ENCODE measurements at regions not wholly inside any gene's neighbourhood (a gene's known extent, or its start where the extent isn't known, plus 50 kb on each side); places are given as distances from the start of the nearest gene placed in this dataset.

- DNase-seq (ENCODE audit: low read depth in 4 of 4, low spot score in 1 of 4): no peak
Observed at GRCh38 chr14:98741523-98741922, 530.5 kb downstream of the BCL11B start.

DNA sequence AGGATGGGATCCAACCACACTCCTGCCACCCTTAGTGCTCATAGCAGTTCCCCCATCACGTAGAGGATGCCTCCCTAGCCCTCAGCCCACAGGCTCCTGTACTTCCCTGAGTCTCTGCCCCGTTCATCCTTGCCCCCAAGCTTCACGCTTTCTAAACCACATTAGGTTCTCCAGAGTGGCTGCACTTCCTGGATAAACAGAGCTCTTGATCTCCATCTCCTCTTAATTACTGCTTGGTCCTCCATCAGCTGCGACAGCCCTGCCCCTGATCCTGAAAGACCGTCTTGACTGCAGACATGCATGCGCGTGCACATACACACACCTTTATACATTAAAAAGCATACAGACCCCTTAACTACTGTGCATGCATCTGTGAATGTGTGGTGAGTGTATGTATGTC lies 530.0 kb downstream of the BCL11B start:
- no peak for DNase-seq (ENCODE audit: low read depth in 4 of 4, low spot score in 1 of 4)

GRCh38 chr14:98743536-98743935 lies 528.5 kb downstream of the BCL11B start:
- no peak for DNase-seq (ENCODE audit: low read depth in 4 of 4, low spot score in 1 of 4)

DNA sequence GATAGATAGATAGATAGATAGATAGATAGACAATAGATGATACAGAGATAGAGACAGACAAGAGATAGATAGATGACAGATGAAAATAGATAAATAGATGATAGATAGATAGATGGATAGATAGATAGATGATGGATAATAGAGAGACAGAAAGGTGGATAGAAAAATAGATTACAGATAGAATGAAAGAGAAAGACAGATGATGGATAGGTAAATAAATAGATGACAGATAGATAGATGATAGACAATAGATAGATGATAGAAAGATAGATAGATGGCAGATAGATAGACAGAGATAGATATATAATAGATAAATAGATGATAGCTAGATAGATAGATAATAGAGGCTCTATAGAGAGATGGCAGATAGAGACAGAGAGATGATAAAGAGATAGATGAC lies 523.0 kb downstream of the BCL11B start:
- no peak for DNase-seq (ENCODE audit: low read depth in 4 of 4, low spot score in 1 of 4)

DNA sequence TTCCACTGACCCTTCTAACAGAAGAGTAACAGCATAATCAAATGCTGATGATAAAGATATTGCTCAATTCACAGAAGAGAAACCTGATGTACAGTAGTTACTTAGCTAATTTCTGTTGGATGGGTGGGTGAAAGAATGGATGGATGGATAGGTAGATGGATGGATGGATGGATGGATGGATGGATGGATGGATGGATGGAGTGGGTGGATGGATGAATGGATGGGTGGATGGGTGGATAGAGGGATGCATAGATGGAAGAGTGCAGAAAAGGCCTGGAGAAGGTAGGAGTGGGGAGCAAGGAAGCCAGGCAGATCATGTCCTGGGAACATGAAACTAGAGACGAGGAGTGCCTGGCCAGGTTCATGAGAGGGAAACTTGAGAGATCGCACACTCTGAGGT lies 520.9 kb downstream of the BCL11B start:
- no peak for DNase-seq (ENCODE audit: low read depth in 4 of 4, low spot score in 1 of 4)

DNA sequence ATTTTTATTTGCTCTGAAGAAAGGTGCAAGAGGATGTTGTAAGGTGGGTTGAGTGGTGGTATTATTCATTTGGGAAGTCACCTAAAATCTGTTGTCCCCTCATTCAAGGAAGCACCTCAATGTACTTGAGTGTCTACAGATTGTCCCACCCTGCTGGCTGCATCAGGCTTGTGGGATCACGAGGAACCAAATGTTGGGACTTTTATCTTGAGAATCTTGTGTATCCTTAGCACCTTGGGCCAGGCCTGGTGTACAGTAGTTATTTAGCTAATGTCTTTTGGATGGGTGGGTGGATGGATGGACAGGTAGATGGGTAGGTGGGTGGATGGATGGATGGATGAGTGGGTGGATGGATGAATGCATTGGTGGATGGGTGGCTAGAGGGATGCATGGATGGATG lies 519.3 kb downstream of the BCL11B start:
- no peak for DNase-seq (ENCODE audit: low read depth in 4 of 4, low spot score in 1 of 4)

- DNase-seq (ENCODE audit: low read depth in 4 of 4, low spot score in 1 of 4): no peak
Observed at GRCh38 chr14:98754343-98755020, 517.5 kb downstream of the BCL11B start.

DNA sequence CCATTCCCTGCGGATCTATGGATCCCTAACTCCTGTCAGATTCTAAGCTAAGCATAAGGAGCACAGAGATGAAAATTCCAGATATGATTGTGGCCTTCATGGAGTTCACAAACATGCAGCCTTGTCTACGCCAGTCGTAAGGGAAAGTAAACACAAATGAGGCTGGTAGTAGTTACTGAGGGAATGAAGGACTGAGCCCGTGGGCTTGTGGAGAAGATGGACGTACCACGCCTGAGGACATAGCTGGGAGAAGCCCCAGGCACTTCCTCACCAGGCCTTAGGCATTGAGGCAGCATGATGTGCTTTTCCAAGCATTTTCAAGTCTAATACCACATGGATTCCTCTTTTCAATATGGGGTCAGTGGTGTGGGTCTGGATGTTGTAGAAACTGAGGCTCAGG lies 515.2 kb downstream of the BCL11B start:
- DNase-seq (ENCODE audit: low read depth in 4 of 4, low spot score in 1 of 4): no peak

- DNase-seq (ENCODE audit: low read depth in 4 of 4, low spot score in 1 of 4): no peak
Observed at GRCh38 chr14:98758440-98758839, 513.6 kb downstream of the BCL11B start.

GRCh38 chr14:98761993-98762392 lies 510.0 kb downstream of the BCL11B start:
- DNase-seq (ENCODE audit: low read depth in 4 of 4, low spot score in 1 of 4): no peak

- no peak for DNase-seq (ENCODE audit: low read depth in 4 of 4, low spot score in 1 of 4)
Observed at GRCh38 chr14:98766818-98767217, 505.2 kb downstream of the BCL11B start.

GRCh38 chr14:98769326-98769725 lies 502.7 kb downstream of the BCL11B start:
- no peak for DNase-seq (ENCODE audit: low read depth in 4 of 4, low spot score in 1 of 4)

DNA sequence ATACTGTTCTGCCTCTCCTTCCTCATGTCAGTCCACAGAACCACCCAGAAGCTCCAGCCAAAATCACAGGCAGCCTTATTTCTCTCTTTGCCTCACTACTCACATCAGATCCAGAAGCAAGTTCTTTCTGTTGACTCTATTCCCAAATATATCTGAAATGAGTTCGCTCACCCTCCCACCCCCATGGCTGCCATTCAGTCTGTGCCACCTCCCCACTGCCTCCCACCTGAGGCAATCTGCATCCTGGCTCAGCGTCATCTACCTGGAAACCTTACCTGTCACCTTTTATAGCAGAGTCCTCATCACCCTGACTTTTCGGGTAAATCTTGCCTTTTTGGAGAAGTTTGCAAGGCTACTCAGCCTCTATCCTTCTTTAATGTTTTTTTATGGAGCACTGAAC lies 501.8 kb downstream of the BCL11B start:
- DNase-seq (ENCODE audit: low read depth in 4 of 4, low spot score in 1 of 4): no peak

GRCh38 chr14:98773814-98774213 lies 498.2 kb downstream of the BCL11B start:
- no peak for DNase-seq (ENCODE audit: low read depth in 4 of 4, low spot score in 1 of 4)

GRCh38 chr14:98775892-98776291 lies 496.1 kb downstream of the BCL11B start:
- DNase-seq (ENCODE audit: low read depth in 4 of 4, low spot score in 1 of 4): no peak

DNA sequence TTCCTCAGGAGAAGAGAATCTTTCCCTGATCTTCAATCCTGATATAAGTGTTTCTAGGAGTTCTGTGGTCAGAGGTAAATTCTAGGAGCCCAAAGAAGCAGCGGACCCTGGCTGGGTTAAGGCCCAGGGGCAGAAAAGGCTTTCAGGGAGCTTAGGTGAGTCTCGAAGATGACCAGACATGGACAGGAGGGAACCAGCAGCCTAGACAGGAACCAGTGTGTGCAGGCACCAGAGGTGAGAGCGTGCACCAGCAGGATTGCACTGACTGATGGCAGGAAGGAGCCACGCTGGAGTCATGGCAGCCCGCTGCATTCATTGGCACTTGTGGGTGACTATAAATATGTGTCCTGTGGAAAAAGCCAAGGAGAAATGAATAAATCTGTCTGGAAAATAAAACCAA lies 489.9 kb downstream of the BCL11B start:
- DNase-seq (ENCODE audit: low read depth in 4 of 4, low spot score in 1 of 4): no peak

DNA sequence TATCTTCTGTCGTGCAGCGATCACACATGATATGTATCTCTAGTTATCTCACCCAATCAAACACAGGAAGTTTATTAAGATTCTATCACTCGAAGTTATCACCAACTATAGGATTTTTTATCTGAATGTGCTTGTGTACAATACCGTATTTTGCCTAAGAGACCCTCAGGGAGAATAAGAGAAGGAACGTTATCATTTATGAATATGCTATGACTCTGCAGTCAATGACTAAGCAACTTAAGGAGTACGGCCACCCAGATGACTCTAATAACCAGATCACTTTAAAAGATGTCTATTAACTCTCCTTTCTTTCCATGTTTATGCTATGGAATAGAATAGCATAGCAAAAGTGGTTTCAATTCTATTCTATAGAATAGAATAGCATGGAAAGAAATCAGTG lies 486.4 kb downstream of the BCL11B start:
- DNase-seq (ENCODE audit: low read depth in 4 of 4, low spot score in 1 of 4): no peak

DNA sequence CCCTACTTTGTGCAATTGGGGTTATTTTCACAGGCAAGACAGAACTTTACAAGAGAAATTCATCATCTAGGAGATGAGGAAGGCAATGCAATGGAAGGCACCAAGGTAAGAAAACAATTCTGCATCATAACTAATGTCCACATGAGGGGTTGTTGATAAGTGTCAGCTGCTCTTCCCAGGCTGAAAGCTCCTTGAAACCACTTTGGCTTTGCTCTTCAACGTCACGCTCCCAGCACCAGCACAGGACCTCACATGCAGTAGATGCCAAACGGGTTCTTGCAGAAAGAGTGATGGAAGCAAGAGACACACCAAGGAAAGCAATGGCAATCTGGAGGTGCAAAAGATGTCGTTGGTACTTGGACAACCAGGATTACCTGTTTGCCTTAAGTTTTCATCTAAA lies 485.5 kb downstream of the BCL11B start:
- no peak for DNase-seq (ENCODE audit: low read depth in 4 of 4, low spot score in 1 of 4)

- no peak for DNase-seq (ENCODE audit: low read depth in 4 of 4, low spot score in 1 of 4)
Observed at GRCh38 chr14:98791661-98792060, 480.3 kb downstream of the BCL11B start.

- no peak for DNase-seq (ENCODE audit: low read depth in 4 of 4, low spot score in 1 of 4)
Observed at GRCh38 chr14:98792171-98792570, 479.8 kb downstream of the BCL11B start.

GRCh38 chr14:98798099-98798498 lies 473.9 kb downstream of the BCL11B start:
- DNase-seq (ENCODE audit: low read depth in 4 of 4, low spot score in 1 of 4): no peak

DNA sequence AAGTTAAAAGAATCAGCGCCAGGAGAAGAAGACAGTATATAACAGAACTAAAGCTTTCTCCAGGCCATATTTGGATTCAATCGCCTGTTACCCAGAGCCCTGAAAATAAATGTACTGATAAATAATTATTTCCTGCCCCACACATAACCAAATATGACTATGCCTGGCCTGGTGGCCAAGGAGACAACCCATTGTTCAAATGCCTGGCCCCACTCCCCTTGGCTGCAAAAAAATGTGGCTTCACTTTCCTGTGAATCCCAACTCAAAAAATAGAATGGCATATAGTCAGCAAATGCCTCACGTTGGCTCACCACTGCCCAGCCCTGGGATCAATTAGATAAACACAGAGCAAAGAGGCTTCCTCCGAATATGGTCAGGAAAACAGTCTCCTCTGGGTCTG lies 472.1 kb downstream of the BCL11B start:
- DNase-seq (ENCODE audit: low read depth in 4 of 4, low spot score in 1 of 4): no peak

- DNase-seq (ENCODE audit: low read depth in 4 of 4, low spot score in 1 of 4): no peak
Observed at GRCh38 chr14:98802044-98802443, 470.0 kb downstream of the BCL11B start.

DNA sequence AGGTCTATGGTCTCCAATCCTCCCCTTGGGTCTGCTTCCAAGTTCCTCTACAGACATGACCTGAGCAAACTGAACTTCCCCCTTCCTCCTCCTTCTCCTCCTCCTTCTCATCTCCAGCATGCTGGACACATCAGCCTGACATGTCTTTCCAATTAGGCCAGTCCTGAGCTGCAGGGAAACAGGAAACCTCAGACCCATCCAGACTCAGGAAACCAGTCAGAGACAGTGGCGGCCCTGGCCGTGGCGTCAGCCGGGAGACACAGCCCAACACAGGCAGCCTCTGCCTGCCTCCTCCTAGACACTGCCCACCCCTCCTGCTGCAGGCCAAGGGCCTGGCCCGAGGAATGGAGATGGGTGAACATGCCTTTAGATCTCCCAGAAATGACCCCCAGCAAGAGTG lies 468.8 kb downstream of the BCL11B start:
- DNase-seq (ENCODE audit: low read depth in 4 of 4, low spot score in 1 of 4): no peak
